ENCODE measurements at regions not wholly inside any gene's neighbourhood (a gene's known extent, or its start where the extent isn't known, plus 50 kb on each side); places are given as distances from the start of the nearest gene placed in this dataset.

DNA sequence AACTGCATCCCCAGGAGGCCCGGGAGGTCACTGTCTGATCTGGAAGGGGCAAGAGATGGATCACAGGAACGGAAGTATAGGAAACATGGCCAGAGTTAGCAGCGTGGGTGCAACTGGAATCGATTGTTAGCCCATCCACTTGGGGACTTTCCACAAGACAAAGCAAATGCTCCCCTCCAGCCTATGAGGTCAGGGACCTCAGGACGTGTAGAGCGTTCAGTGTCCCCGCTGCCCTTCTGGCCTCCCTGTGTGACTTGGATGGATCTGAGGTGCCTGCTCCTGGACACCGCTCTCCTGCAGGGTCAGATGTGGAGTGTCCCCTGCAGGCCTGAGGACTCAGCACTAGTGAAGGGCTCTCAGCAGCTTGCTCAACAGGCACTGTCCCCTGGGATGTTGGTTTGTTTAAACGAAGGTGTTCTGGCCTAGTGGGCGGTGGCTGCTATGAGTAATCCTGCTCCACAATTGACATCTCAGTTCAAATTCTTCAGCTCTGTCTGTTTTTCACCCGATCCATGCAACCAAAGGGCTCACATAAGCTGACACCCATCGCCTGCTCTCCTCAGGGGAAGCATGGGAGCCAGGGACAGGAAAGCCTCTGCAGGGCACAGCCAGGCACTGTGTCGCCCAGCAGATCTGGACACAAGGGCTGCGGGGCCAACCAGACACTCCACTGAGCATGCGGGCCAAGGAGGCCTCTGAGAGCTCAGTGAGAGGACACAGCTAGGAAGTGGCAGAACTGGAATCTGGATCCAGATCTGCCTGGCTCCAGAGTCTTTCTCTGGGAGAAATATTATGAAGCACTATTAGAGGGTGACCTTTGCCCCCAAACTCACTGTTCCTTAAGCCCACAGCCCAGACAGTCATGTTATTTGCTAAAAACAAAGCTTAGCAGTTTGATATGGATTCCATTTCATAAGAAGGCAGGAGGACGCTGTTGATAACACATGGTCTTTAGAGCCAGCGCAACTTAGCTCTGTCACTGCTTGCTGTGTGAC lies 78.5 kb downstream of the RHOB start:
- peaks cover 32% of the 10 kb centered on the region for H3K27me3 Mint-ChIP-seq
- ATAC-seq (replicated peaks; ENCODE audit: extremely low read depth, poor library complexity, severe bottlenecking) (no peak), DNase-seq (ENCODE audit: low spot score in 2 of 2) (no peak)
- H3K4me3 Mint-ChIP-seq: no peak overlapping the region
- H3K9me3 Mint-ChIP-seq: no peaks in the 10 kb centered on the region
- no peaks in the 10 kb centered on the region for H3K4me1 Mint-ChIP-seq
- no peaks in the 10 kb centered on the region for H3K36me3 Mint-ChIP-seq (ENCODE audit: insufficient read depth)
- H3K27ac Mint-ChIP-seq (ENCODE audit: low read depth): no peak overlapping the region

DNA sequence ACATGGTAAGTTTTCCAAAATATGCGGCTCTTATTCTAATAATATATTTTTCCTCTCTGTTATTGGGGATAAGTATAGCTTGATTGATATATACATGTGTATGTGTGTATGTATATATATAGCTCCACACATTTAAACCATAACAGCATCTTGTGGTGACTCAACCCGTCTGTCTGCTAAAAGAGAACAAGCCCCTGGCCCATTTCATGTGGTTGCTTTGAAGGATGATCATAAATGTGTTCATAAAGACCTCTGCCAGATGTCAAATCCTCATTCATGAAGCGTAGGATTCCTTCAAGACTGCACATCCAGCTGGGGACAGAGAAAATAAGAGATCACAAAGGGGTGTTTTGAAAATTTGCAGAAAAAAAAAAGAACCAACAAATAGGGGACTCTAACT lies 79.3 kb downstream of the RHOB start:
- ATAC-seq (replicated peaks; ENCODE audit: extremely low read depth, poor library complexity, severe bottlenecking) (no peak), DNase-seq (ENCODE audit: low spot score in 2 of 2) (no peak)
- Mint-ChIP-seq H3K36me3 (ENCODE audit: insufficient read depth) (no peaks in the 10 kb centered on the region), H3K9me3 (no peaks in the 10 kb centered on the region), H3K27me3 (peaks cover 32% of the 10 kb centered on the region), H3K27ac (ENCODE audit: low read depth) (no peak overlapping the region), H3K4me3 (no peak overlapping the region), H3K4me1 (no peaks in the 10 kb centered on the region)

DNA sequence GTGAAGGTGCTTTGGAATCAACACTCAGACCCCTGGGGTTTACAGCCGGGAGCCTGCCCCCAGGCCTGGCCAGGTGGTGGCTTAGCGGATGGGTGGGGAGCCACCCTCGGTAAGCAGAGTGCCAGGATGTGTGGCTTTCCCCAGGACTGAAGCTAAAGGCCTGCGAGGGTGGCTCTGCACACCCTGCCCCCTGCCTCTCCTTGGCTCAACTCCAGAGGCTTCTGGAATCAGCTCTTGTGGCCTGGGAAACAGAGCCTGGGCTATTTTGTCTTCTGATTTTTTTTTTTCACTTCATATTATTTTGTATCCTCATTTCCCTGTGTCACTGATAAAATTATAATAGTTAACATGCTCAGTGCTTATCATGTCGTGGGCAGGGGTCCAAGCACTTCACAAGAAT lies 79.8 kb downstream of the RHOB start:
- peaks cover 29% of the 10 kb centered on the region for H3K27me3 Mint-ChIP-seq
- no peaks in the 10 kb centered on the region for H3K36me3 Mint-ChIP-seq (ENCODE audit: insufficient read depth)
- no peaks in the 10 kb centered on the region for H3K4me1 Mint-ChIP-seq
- no peak overlapping the region for H3K27ac Mint-ChIP-seq (ENCODE audit: low read depth)
- no peak overlapping the region for H3K4me3 Mint-ChIP-seq
- DNase-seq (ENCODE audit: low spot score in 2 of 2) (no peak), ATAC-seq (replicated peaks; ENCODE audit: extremely low read depth, poor library complexity, severe bottlenecking) (no peak)
- H3K9me3 Mint-ChIP-seq: no peaks in the 10 kb centered on the region

DNA sequence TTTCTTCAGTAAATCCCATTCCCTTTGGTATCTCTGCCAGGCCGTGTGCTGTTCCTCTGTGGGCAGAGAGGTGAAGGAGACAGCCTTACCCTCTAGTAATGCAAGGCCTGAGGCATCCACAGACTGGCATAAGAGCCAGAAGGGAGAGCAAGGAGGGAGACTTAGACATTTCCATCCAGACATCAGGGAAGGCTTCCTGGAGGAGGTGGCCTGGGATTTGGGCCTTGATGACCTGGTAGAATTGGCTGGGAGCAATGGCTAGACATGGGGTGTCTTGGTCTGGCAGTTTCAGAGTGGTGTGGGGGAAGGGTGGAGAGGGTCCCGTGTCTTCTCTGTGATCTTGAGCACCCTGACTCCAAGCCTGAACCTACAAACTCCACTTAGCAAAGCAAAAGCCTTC lies 81.8 kb downstream of the RHOB start:
- DNase-seq (ENCODE audit: low spot score in 2 of 2) (no peak), ATAC-seq (replicated peaks; ENCODE audit: extremely low read depth, poor library complexity, severe bottlenecking) (no peak)
- no peaks in the 10 kb centered on the region for H3K4me1 Mint-ChIP-seq
- H3K4me3 Mint-ChIP-seq: no peak overlapping the region
- no peak overlapping the region for H3K27ac Mint-ChIP-seq (ENCODE audit: low read depth)
- no peaks in the 10 kb centered on the region for H3K9me3 Mint-ChIP-seq
- no peaks in the 10 kb centered on the region for H3K36me3 Mint-ChIP-seq (ENCODE audit: insufficient read depth)
- peaks cover 23% of the 10 kb centered on the region for H3K27me3 Mint-ChIP-seq

DNA sequence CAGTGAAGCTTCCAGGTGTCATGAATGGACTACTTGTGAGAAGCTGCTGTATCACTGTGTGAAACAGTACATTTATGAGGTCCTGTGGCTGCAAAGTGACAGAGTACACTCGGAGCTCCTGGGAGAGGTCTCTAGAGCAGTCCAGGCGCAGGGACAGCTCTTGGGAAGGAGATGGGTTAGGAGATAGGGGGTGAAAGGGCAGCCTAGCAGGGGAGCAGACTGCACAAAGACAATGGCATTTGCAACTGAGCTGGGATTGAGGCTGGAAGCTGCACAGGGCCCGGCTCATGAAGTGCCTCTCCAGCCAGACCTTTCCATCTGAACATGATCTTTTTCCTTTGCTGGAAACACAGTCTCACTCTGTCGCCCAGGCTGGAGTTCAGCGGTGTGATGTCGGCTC lies 83.6 kb downstream of the RHOB start:
- H3K9me3 Mint-ChIP-seq: no peaks in the 10 kb centered on the region
- peaks cover 27% of the 10 kb centered on the region for H3K27me3 Mint-ChIP-seq
- no peak overlapping the region for H3K27ac Mint-ChIP-seq (ENCODE audit: low read depth)
- DNase-seq (ENCODE audit: low spot score in 2 of 2): no peak
- no peaks in the 10 kb centered on the region for H3K4me1 Mint-ChIP-seq
- no peaks in the 10 kb centered on the region for H3K36me3 Mint-ChIP-seq (ENCODE audit: insufficient read depth)
- H3K4me3 Mint-ChIP-seq: no peak overlapping the region
- no peak for ATAC-seq (replicated peaks; ENCODE audit: extremely low read depth, poor library complexity, severe bottlenecking)

DNA sequence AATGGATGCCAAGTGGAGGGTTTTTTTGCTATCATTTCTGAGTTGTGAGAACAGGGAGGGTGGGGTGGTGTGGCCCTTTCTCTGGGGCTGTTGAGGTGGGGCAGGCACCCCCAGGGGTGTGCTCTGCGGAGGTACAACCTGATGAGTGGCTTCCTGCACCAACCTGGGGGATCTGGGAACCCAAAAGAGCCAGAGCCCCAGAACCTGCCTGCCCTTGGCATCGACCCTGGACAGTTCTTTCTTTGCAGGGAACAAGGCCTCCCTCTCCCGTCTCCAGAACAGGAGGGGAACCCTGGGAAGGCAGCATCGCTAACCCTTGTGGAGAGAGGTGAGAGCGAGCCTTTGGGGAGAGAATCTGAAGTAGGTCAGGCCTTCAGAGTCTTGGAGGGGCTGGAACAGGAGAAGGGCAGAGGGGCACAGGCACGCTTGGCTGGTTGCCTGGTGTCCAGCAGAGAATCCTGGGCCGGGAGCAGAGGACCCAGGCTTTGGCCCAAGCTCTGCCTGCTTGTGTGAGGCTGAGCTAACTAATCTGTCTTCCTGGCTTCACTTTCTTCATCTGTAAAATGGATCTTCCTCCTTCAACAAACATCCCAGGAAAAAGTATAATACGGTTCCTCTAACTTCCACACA lies 84.9 kb downstream of the RHOB start:
- DNase-seq (ENCODE audit: low spot score in 2 of 2) (no peak), ATAC-seq (replicated peaks; ENCODE audit: extremely low read depth, poor library complexity, severe bottlenecking) (no peak)
- no peak overlapping the region for H3K27ac Mint-ChIP-seq (ENCODE audit: low read depth)
- no peaks in the 10 kb centered on the region for H3K4me1 Mint-ChIP-seq
- H3K36me3 Mint-ChIP-seq (ENCODE audit: insufficient read depth): no peaks in the 10 kb centered on the region
- peaks cover 27% of the 10 kb centered on the region for H3K27me3 Mint-ChIP-seq
- H3K4me3 Mint-ChIP-seq: no peak overlapping the region
- no peaks in the 10 kb centered on the region for H3K9me3 Mint-ChIP-seq

DNA sequence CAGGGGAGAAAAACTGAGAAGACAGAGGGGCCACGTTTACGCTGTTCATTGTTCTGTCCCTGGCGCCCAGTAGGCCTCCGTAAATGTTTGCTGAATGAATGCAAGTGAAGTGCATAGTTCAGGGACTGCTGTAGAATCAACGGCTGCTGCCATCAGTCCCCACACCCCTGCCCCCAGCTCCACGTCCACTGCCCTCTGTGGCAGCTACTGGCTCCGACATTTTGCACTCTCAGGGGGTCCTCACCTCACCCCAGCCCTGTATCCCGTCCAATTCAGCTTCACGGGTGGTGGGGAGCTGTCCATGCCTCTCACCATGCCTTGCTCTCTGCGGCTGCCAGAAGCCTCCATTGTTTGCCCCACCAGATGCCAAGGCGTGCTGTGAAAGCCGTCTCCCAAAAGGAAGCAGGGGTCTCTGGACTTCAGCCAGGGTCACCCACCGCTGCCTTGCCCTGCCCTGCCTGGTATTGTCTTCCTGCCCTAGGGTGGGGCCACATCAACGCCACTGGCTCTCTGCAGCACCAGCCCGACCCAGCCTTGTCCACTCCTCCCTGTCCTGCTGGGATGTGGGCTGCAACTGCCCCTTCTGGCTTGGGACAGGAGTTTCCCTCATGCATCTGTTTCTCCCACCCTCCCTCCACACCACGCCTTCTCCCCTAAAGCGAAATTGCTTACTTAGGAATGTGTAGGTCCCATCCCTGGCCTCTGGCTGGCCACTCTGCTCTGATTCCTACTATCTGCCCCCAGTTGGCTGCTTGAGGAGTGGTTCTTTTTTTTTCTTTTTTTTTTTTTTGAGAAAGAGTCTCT lies 86.0 kb downstream of the RHOB start:
- Mint-ChIP-seq H3K9me3 (no peaks in the 10 kb centered on the region), H3K4me1 (no peaks in the 10 kb centered on the region)

DNA sequence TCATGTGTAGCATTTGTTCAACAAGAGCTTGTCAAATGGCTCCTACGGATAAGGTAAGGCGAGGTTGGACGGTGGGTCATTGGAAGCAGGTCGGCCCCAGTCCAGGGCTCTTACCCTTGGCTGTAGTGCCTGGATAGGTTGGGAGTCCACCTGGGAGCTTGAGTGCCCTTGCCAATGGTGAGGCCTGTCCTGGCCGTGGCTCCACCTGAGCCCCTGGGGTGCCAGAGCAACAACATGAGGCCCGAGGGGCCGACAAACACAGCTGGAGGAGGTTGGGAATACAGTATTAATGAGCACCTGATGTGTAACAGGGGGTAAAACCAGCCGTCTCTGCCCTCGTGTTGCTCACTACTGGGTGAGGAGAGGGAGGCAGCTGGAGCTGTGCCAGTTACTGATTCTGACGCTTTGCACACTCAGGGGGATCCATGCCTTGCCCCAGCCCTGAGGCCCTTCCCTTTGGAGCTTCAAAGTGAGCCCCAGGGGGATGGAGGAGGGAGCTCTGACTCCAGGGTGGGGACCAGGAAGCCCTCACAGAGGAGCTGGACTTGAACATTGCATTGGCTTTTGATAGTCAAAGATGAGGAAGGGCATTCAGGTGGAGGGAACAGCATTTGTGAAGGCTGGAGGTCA lies 87.2 kb downstream of the RHOB start:
- DNase-seq (ENCODE audit: low spot score in 2 of 2) (no peak), ATAC-seq (replicated peaks; ENCODE audit: extremely low read depth, poor library complexity, severe bottlenecking) (peak; percentile 9)
- Mint-ChIP-seq H3K4me3 (no peak overlapping the region), H3K27me3 (peaks cover 27% of the 10 kb centered on the region), H3K27ac (ENCODE audit: low read depth) (no peak overlapping the region), H3K4me1 (no peaks in the 10 kb centered on the region), H3K9me3 (no peaks in the 10 kb centered on the region), H3K36me3 (ENCODE audit: insufficient read depth) (peaks cover 2% of the 10 kb centered on the region)

More for the DNA sequence above, 86.0 kb downstream of the RHOB start:
- no peak for DNase-seq (ENCODE audit: low spot score in 2 of 2)
- H3K36me3 Mint-ChIP-seq (ENCODE audit: insufficient read depth): no peaks in the 10 kb centered on the region
- ATAC-seq (replicated peaks; ENCODE audit: extremely low read depth, poor library complexity, severe bottlenecking): no peak
- peaks cover 27% of the 10 kb centered on the region for H3K27me3 Mint-ChIP-seq
- no peak overlapping the region for H3K4me3 Mint-ChIP-seq
- H3K27ac Mint-ChIP-seq (ENCODE audit: low read depth): no peak overlapping the region

DNA sequence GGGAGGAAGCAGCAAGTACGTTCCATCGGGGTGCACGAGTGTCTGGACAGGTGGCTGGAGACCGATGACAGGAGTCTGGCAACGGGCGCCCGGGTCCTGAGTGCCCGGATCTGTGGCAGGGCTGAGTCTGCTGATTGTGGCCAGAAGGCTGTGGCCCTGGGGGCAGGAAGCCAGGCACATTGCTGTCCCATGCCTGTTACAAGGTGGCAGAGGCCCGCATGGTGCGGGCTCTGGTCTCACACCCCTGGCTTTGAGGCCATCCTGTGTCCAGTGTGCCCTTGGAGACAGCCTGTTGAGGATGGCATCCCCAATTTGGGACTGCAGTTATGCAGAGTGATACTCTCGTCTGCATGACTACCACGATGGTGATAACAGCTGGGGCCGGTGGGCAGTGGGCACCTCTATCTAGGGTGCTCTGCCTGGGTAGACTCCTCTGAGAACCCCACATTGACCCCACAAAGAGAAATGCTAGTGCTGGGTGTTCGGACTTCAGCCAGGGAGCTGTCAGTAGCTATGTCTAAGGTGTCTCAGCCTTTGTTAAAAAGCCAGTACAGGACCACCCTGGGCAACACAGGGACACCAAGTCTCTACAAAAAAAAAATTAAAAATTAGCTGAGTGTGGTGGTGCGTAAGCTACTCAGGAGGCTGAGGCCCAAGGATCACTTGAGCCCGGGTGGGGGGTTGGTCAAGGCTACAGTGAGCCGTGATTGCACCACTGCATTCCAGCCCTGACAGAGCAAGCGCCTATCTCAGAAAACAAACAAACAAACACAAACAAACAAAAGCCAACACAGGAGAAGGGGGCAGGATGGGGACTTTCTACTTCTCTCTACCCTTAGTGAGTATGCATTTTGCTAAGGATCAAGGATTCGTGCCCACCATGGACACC lies 88.3 kb downstream of the RHOB start:
- Mint-ChIP-seq H3K4me3 (no peak overlapping the region), H3K27me3 (peaks cover 27% of the 10 kb centered on the region), H3K9me3 (no peaks in the 10 kb centered on the region), H3K27ac (ENCODE audit: low read depth) (no peak overlapping the region), H3K4me1 (no peaks in the 10 kb centered on the region), H3K36me3 (ENCODE audit: insufficient read depth) (peaks cover 2% of the 10 kb centered on the region)
- ATAC-seq (replicated peaks; ENCODE audit: extremely low read depth, poor library complexity, severe bottlenecking): no peak
- DNase-seq (ENCODE audit: low spot score in 2 of 2): no peak

DNA sequence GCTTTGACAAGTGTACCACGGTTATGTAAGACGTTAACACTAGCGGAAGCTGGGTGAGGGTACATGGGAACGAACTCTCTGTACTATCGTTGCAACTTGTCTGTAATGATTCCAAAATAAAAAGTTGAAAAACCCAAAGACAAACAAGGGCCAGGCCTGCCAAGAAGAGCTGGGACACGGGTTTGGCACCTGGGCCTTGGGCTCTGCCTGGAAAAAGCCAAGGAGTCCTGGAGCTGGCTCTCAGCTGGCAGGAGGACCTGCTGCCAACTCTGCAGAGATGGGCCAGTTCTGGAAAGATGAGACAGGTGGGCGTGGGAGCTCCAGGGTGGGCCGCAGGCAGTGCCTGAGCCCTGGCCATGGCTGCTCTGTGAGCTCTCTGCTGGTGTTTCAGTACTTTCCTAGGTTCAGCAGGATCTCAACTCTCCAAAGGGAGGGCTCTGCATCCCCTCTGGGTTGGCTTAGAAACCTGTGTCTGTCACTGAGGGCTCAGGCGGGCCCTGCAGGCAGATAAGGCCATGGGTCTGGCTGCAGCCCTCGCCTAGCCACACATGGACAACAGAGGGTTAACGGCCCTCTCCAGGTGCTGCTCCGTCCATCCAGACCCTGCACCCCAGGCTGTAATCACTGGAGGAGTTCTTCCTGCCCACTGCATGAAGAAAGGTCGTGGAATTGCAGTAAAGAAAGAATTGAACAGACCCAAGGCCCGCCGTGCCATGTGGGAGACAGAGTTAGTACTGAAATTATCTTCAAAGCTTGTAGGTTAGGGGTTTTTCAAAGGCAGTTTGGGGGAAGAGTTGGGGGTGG lies 89.9 kb downstream of the RHOB start:
- Mint-ChIP-seq H3K4me3 (no peak overlapping the region), H3K4me1 (no peaks in the 10 kb centered on the region), H3K27ac (ENCODE audit: low read depth) (no peak overlapping the region), H3K27me3 (peaks cover 36% of the 10 kb centered on the region), H3K9me3 (no peaks in the 10 kb centered on the region), H3K36me3 (ENCODE audit: insufficient read depth) (peaks cover 2% of the 10 kb centered on the region)
- ATAC-seq (replicated peaks; ENCODE audit: extremely low read depth, poor library complexity, severe bottlenecking) (no peak), DNase-seq (ENCODE audit: low spot score in 2 of 2) (no peak)

Data from central memory CD8-positive, alpha-beta T cell (primary cell).